Activated naive CD4-positive, alpha-beta T cell treated with anti-CD3 and anti-CD28 coated beads, Interleukin-2, amount 10 ng/mL, durations not matched to agents 7 days and 5 days (primary cell): ENCODE measurements at regions not wholly inside any gene's neighbourhood (a gene's known extent, or its start where the extent isn't known, plus 50 kb on each side); places are given as distances from the start of the nearest gene placed in this dataset.

ENCODE experiments used
- CTCF ChIA-PET: fragments of 350-600 bp; sonication (Branson Sonifier 250); formaldehyde crosslinking; loops from one replicate; lab custom pipeline; 2021; ENCODE audit warnings: antibody characterized with exemption; lab: Charles Lee
- DNase-seq: peaks from one replicate; pipeline ENCODE4 v3.0.0-alpha.2; 2020
- H3K27ac Mint-ChIP-seq: one replicate; pipeline ENCODE4 v1.8.0; 2021; ENCODE audit warnings: mild to moderate bottlenecking, moderate library complexity, mixed read lengths
- H3K27me3 Mint-ChIP-seq: one replicate; pipeline ENCODE4 v1.8.0; 2021; ENCODE audit warnings: mild to moderate bottlenecking, mixed read lengths
- H3K36me3 Mint-ChIP-seq: one replicate; pipeline ENCODE4 v1.8.0; 2021; ENCODE audit warnings: mixed read lengths
- H3K4me1 Mint-ChIP-seq: one replicate; pipeline ENCODE4 v1.8.0; 2021; ENCODE audit warnings: mixed read lengths
- H3K4me3 Mint-ChIP-seq: one replicate; pipeline ENCODE4 v1.8.0; 2021; ENCODE audit warnings: mild to moderate bottlenecking, moderate library complexity, mixed read lengths
- H3K9me3 Mint-ChIP-seq: one replicate; pipeline ENCODE4 v1.8.0; 2021; ENCODE audit warnings: mixed read lengths

DNA sequence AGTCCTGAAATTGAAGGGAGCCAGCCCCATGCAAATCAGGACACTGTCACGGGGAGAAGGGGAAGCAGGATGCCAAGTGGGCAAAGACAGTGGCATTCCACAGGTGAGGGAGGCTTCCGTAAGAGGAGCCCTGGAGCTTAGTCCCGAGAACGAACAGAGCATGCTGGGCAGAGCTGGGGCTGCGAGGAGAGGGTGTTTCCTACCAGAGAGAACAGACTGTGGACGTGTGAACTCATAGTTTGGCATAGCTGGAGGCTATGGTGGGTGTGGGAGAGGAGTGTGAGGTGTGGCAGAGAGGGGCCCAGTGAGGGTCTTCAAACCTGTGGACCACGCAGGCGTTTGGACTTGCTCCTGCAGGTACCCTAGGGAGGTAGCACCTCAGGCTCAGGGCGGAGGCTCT lies 102.8 kb upstream of the SMIM23 start:
- DNase-seq = no peak
- no peak overlapping the region for H3K4me3 Mint-ChIP-seq

GRCh38 chr5:171684169-171684568 lies 101.4 kb upstream of the SMIM23 start:
- H3K27me3 Mint-ChIP-seq = peaks cover 25% of the 10 kb centered on the region
- CTCF ChIA-PET = no interaction called here
- no peak overlapping the region for H3K4me3 Mint-ChIP-seq
- no peak for DNase-seq
- no peaks in the 10 kb centered on the region for H3K36me3 Mint-ChIP-seq
- H3K9me3 Mint-ChIP-seq = no peaks in the 10 kb centered on the region
- no peaks in the 10 kb centered on the region for H3K4me1 Mint-ChIP-seq
- H3K27ac Mint-ChIP-seq = no peak overlapping the region

More for the DNA sequence above, 102.8 kb upstream of the SMIM23 start:
- no peak overlapping the region for H3K27ac Mint-ChIP-seq
- no peaks in the 10 kb centered on the region for H3K9me3 Mint-ChIP-seq
- H3K36me3 Mint-ChIP-seq = no peaks in the 10 kb centered on the region
- H3K27me3 Mint-ChIP-seq = peaks cover 25% of the 10 kb centered on the region
- no peaks in the 10 kb centered on the region for H3K4me1 Mint-ChIP-seq
- CTCF ChIA-PET = no interaction called here

- no peaks in the 10 kb centered on the region for H3K27me3 Mint-ChIP-seq
- CTCF ChIA-PET = no interaction called here
- H3K9me3 Mint-ChIP-seq = no peaks in the 10 kb centered on the region
- H3K27ac Mint-ChIP-seq = no peak overlapping the region
- no peak overlapping the region for H3K4me3 Mint-ChIP-seq
- H3K4me1 Mint-ChIP-seq = no peaks in the 10 kb centered on the region
- DNase-seq = no peak
- H3K36me3 Mint-ChIP-seq = no peaks in the 10 kb centered on the region
These were observed 96.7 kb upstream of the SMIM23 start for GRCh38 chr5:171688696-171689495.

GRCh38 chr5:171689853-171690417 lies 95.7 kb upstream of the SMIM23 start:
- Mint-ChIP-seq H3K27ac (no peak overlapping the region), H3K4me1 (no peaks in the 10 kb centered on the region), H3K9me3 (no peaks in the 10 kb centered on the region), H3K27me3 (no peaks in the 10 kb centered on the region), H3K36me3 (no peaks in the 10 kb centered on the region), H3K4me3 (no peak overlapping the region)
- CTCF ChIA-PET = no interaction called here
- no peak for DNase-seq

- H3K27me3 Mint-ChIP-seq = no peaks in the 10 kb centered on the region
- no peaks in the 10 kb centered on the region for H3K36me3 Mint-ChIP-seq
- no peak overlapping the region for H3K4me3 Mint-ChIP-seq
- H3K9me3 Mint-ChIP-seq = no peaks in the 10 kb centered on the region
- no peak for DNase-seq
- CTCF ChIA-PET = no interaction called here
- H3K27ac Mint-ChIP-seq = no peak overlapping the region
- H3K4me1 Mint-ChIP-seq = no peaks in the 10 kb centered on the region
These were observed 93.5 kb upstream of the SMIM23 start for GRCh38 chr5:171692107-171692506.

DNA sequence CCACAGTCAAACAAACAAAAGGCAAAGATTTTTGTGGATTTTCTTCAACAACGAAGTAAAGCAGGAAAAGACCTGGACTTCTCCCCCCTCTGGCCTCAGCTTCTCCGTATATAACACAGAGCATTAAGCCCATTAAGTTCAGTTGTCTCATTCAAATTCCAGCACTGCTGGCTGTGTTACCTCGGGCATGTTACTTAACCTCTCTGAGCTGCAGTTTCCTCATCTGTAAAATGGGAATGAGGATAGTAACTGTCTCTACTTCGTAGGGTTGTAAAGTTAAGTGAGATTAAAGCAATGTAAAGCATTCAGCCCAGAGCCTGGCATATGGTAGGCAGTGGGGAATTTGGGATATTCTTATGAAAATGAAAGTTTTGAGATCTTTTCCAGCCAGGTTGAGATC lies 92.7 kb upstream of the SMIM23 start:
- Mint-ChIP-seq H3K27me3 (no peaks in the 10 kb centered on the region), H3K9me3 (no peaks in the 10 kb centered on the region), H3K36me3 (no peaks in the 10 kb centered on the region), H3K4me3 (no peak overlapping the region), H3K27ac (no peak overlapping the region), H3K4me1 (no peaks in the 10 kb centered on the region)
- CTCF ChIA-PET = no interaction called here
- DNase-seq = no peak

GRCh38 chr5:171693412-171693811 lies 92.2 kb upstream of the SMIM23 start:
- no peak for DNase-seq
- Mint-ChIP-seq H3K9me3 (no peaks in the 10 kb centered on the region), H3K4me1 (no peaks in the 10 kb centered on the region), H3K36me3 (no peaks in the 10 kb centered on the region), H3K27ac (no peak overlapping the region), H3K27me3 (no peaks in the 10 kb centered on the region), H3K4me3 (no peak overlapping the region)
- CTCF ChIA-PET = no interaction called here

GRCh38 chr5:171695804-171696203 lies 89.8 kb upstream of the SMIM23 start:
- CTCF ChIA-PET = no interaction called here
- Mint-ChIP-seq H3K27me3 (no peaks in the 10 kb centered on the region), H3K4me1 (no peaks in the 10 kb centered on the region), H3K27ac (no peak overlapping the region), H3K4me3 (no peak overlapping the region), H3K36me3 (no peaks in the 10 kb centered on the region), H3K9me3 (no peaks in the 10 kb centered on the region)
- DNase-seq = no peak

GRCh38 chr5:171697221-171698102 lies 88.2 kb upstream of the SMIM23 start:
- CTCF ChIA-PET = no interaction called here
- H3K36me3 Mint-ChIP-seq = no peaks in the 10 kb centered on the region

DNA sequence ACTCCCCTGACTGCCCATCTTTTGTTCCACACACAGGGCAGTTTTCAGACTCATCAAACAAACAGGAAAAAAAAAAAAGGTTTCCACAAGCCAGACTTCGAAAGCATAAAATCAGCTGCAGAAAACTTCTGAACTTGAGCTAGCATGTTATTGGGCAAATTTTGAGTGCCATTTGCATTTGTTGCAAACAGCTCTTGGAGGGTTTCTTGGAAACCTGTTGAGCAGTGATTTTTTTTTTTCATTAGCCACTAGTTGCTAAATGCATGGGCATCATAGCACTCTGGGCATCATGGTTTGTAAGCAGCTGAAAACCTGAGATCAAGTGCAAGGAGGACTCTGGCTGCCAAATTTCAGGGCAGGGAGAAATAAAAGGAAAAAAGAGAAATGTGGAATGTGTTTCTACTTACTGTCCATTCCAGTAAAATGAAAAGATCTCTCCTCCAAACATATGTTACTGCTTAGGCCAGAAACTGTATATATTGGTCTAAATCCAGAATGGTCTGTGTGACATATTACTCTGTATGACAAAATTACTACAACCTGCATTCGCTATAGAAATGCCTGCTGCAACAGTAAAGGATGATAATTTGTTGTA lies 85.2 kb upstream of the SMIM23 start:
- CTCF ChIA-PET = interaction anchor here (0.6 to 0.7 kb wide), 2 partner anchors 138 to 1060 kb away, joined by 3 read pairs; no protein-coding TSS in a partner anchor

More at GRCh38 chr5:171697221-171698102, 88.2 kb upstream of the SMIM23 start:
- Mint-ChIP-seq H3K4me1 (no peaks in the 10 kb centered on the region), H3K27ac (no peak overlapping the region), H3K27me3 (peaks cover 5% of the 10 kb centered on the region), H3K4me3 (no peak overlapping the region), H3K9me3 (no peaks in the 10 kb centered on the region)
- DNase-seq = no peak

GRCh38 chr5:171701100-171701541 lies 84.5 kb upstream of the SMIM23 start:
- peaks cover 15% of the 10 kb centered on the region for H3K27me3 Mint-ChIP-seq
- H3K4me3 Mint-ChIP-seq = no peak overlapping the region
- H3K36me3 Mint-ChIP-seq = no peaks in the 10 kb centered on the region
- CTCF ChIA-PET = no interaction called here
- no peak for DNase-seq
- H3K4me1 Mint-ChIP-seq = no peaks in the 10 kb centered on the region
- H3K27ac Mint-ChIP-seq = no peak overlapping the region
- H3K9me3 Mint-ChIP-seq = no peaks in the 10 kb centered on the region

More for the DNA sequence above, 85.2 kb upstream of the SMIM23 start:
- Mint-ChIP-seq H3K27ac (no peak overlapping the region), H3K27me3 (peaks cover 15% of the 10 kb centered on the region), H3K4me1 (no peaks in the 10 kb centered on the region), H3K4me3 (no peak overlapping the region), H3K36me3 (no peaks in the 10 kb centered on the region), H3K9me3 (no peaks in the 10 kb centered on the region)
- no peak for DNase-seq

GRCh38 chr5:171702135-171702770 lies 83.4 kb upstream of the SMIM23 start:
- Mint-ChIP-seq H3K4me3 (no peak overlapping the region), H3K4me1 (no peaks in the 10 kb centered on the region), H3K36me3 (no peaks in the 10 kb centered on the region), H3K27me3 (peaks cover 15% of the 10 kb centered on the region), H3K9me3 (no peaks in the 10 kb centered on the region), H3K27ac (no peak overlapping the region)
- CTCF ChIA-PET = no interaction called here
- DNase-seq = no peak

DNA sequence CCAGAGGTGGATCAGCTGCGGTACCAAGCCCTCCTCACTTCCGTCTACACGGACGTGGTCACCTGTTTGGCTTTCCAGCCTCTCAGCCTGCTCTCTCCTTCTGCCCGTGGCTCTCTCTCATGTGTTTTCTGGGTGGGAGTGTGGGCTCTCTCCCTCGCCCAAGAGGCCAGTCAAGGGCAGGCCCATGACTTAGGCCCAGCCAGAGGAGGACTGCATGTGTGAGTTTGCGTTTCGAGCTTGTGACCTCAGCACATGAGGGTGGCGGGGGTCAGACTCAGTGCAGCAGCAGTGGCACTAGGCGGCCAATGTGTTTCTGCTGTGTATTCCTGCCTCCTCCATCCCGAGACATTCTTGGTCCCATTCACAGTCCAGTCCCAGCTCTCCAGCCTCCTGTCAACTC lies 82.5 kb upstream of the SMIM23 start:
- no peaks in the 10 kb centered on the region for H3K4me1 Mint-ChIP-seq
- H3K4me3 Mint-ChIP-seq = no peak overlapping the region
- no peaks in the 10 kb centered on the region for H3K9me3 Mint-ChIP-seq
- no peak for DNase-seq
- H3K27me3 Mint-ChIP-seq = peaks cover 15% of the 10 kb centered on the region
- H3K36me3 Mint-ChIP-seq = no peaks in the 10 kb centered on the region
- no peak overlapping the region for H3K27ac Mint-ChIP-seq
- CTCF ChIA-PET = no interaction called here

GRCh38 chr5:171705036-171705435 lies 80.6 kb upstream of the SMIM23 start:
- no peaks in the 10 kb centered on the region for H3K4me1 Mint-ChIP-seq
- peaks cover 15% of the 10 kb centered on the region for H3K27me3 Mint-ChIP-seq
- CTCF ChIA-PET = no interaction called here
- no peak for DNase-seq
- no peak overlapping the region for H3K4me3 Mint-ChIP-seq
- no peaks in the 10 kb centered on the region for H3K36me3 Mint-ChIP-seq
- H3K27ac Mint-ChIP-seq = no peak overlapping the region
- no peaks in the 10 kb centered on the region for H3K9me3 Mint-ChIP-seq
